ENCODE measurements at regions not wholly inside any gene's neighbourhood (a gene's known extent, or its start where the extent isn't known, plus 50 kb on each side); places are given as distances from the start of the nearest gene placed in this dataset.
"Not testable (repeated sequence)": the region's sequence is repeated elsewhere in the genome, so short reads cannot be mapped to it uniquely, and the experiment has no call there.

DNA sequence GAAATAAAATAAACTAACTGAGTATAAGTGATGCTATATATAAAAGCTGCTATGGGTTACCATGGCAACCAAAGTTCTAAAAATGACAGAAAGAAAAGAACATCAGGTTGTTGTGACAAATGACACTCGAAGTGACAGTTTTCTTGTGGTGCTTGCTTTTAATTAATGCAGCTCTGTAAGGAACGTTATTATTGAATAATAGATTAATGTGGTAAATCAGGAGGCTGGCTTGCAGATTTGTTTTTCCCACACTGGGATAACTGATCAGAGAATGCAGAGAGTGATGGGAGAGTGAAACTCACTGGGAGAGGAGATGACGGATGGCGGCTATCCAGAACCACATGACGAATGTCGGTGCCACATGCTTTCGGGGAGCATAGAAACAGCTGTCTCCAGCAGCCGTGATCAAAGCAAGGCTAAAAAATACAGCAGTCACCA lies 207.0 kb upstream of the ATP10A start:
- no peak for DNase-seq (ENCODE audit: low read depth, low spot score)
- no peak for TF ChIP-seq CTCF (IDR thresholded peaks at IDR 0.05; ENCODE audit: low read depth, low read length)
- in situ Hi-C loops (cut with HindIII; ENCODE audit: low sequenced_read_pairs), result no loop called here
- H3K4me3 ChIP-seq (ENCODE audit: low read depth, low read length), result no peak overlapping the region

- TF ChIP-seq CTCF (IDR thresholded peaks at IDR 0.05; ENCODE audit: low read depth, low read length), result no peak
- in situ Hi-C loops (cut with HindIII; ENCODE audit: low sequenced_read_pairs), result no loop called here
- H3K4me3 ChIP-seq (ENCODE audit: low read depth, low read length), result no peak overlapping the region
- no peak for DNase-seq (ENCODE audit: low read depth, low spot score)
These were observed 206.1 kb upstream of the ATP10A start for GRCh38 chr15:26069231-26069641.

DNA sequence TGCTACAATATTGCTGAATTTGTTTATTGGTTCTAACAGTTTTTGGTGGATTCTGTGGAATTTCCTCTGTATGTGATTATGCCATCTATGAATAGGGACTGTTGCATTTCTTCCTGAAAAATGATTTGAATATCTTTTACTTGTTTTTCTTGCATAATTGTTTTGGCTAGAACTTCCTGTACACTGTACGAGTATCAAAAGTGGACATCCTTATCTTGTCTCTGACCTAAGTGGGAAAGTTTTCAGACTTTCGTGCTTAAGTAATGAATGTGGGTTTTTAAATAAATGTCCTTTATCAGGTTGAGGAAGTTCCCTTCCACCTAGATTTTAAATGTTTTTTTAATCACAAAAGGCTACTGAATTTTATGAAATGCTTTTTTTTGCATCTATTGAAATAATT lies 203.8 kb upstream of the ATP10A start:
- no peak overlapping the region for H3K4me3 ChIP-seq (ENCODE audit: low read depth, low read length)
- no peak for DNase-seq (ENCODE audit: low read depth, low spot score)
- in situ Hi-C loops (cut with HindIII; ENCODE audit: low sequenced_read_pairs), result no loop called here
- no peak for TF ChIP-seq CTCF (IDR thresholded peaks at IDR 0.05; ENCODE audit: low read depth, low read length)

- DNase-seq (ENCODE audit: low read depth, low spot score), result no peak
- no peak for TF ChIP-seq CTCF (IDR thresholded peaks at IDR 0.05; ENCODE audit: low read depth, low read length)
- no peak overlapping the region for H3K4me3 ChIP-seq (ENCODE audit: low read depth, low read length)
- in situ Hi-C loops (cut with HindIII; ENCODE audit: low sequenced_read_pairs), result no loop called here
These were observed 202.6 kb upstream of the ATP10A start for GRCh38 chr15:26065723-26066122.

- in situ Hi-C loops (cut with HindIII; ENCODE audit: low sequenced_read_pairs), result no loop called here
- no peak for TF ChIP-seq CTCF (IDR thresholded peaks at IDR 0.05; ENCODE audit: low read depth, low read length)
- no peak overlapping the region for H3K4me3 ChIP-seq (ENCODE audit: low read depth, low read length)
- no peak for DNase-seq (ENCODE audit: low read depth, low spot score)
These were observed 198.1 kb upstream of the ATP10A start for GRCh38 chr15:26061248-26061647.

DNA sequence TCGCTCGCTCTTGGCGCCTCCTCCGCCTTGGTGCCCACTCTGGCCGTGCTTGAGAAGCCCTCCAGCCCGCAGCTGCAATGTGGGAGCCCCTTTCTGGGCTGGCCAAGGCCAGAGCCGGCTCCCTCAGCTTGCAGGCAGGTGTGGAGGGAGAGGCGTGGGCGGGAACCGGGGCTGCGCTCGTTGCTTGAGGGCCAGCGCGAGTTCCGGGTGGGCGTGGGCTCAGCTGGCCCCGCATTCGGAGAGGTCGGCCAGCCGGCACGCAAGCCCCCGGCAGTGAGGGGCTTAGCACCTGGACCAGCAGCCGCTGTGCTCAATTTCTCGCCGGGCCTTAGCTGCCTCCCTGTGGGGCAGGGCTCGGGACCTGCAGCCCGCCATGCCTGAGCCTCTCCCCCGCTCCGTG lies 193.6 kb upstream of the ATP10A start:
- DNase-seq (ENCODE audit: low read depth, low spot score); H3K4me3 ChIP-seq (ENCODE audit: low read depth, low read length); in situ Hi-C loops (cut with HindIII; ENCODE audit: low sequenced_read_pairs): not testable (repeated sequence)

DNA sequence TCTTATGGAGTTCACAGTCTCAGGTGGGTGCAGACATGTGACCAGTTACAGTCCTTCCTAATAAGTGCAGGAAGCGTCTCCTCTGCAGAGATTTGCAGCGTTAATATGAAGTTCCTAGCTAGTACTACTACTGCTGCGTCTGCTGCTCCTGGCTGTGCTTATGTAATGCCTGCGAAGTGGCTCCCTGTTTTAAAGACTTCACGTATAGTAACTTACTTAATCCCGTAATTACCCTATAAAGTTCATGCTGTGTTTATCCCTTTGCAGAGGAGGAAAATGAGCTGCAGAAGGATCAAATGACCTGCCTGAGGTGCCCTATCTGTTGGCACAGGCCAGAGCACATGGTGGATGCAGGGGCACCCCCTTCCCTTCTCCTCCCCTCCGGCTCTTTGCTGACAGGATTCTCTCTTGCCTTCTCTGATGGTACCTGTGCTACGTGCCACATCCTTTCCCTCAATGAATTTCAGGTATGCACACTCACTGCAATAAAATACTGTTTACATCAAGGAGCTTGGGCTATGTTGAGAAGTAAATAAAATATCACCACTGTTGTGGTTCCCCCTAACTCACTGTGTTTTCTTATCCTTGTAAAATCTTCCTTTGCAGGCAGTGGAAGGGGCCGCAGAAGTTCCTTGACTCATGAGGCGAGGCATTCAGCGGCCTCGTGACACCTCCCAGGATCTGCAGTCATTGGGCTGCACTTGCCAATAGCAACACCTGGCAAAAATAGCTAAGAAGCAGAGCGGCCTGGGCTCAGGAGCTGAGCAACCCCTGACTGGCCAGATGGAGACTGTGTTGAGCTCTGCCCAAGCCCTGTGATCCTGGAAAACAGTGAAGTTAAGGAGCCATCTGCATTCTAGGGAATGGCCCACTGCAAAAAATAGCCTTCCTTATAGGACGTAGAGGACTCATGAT lies 188.9 kb upstream of the ATP10A start:
- in situ Hi-C loops (cut with HindIII; ENCODE audit: low sequenced_read_pairs), result no loop called here
- no peak overlapping the region for H3K4me3 ChIP-seq (ENCODE audit: low read depth, low read length)
- no peak for TF ChIP-seq CTCF (IDR thresholded peaks at IDR 0.05; ENCODE audit: low read depth, low read length)
- DNase-seq (ENCODE audit: low read depth, low spot score), result no peak
